ENCODE measurements at regions not wholly inside any gene's neighbourhood (a gene's known extent, or its start where the extent isn't known, plus 50 kb on each side); places are given as distances from the start of the nearest gene placed in this dataset.
"Not testable (repeated sequence)": the region's sequence is repeated elsewhere in the genome, so short reads cannot be mapped to it uniquely, and the experiment has no call there.

- H3K4me3 Mint-ChIP-seq: no peak overlapping the region
- no peaks in the 10 kb centered on the region for H3K27me3 Mint-ChIP-seq
- intact Hi-C loops (cut with micrococcal nuclease): no loop called here
- ATAC-seq (ENCODE audit: low read depth): no peak
- peaks cover 2% of the 10 kb centered on the region for H3K9me3 Mint-ChIP-seq
- no peak for TF ChIP-seq CTCF (IDR thresholded peaks at IDR 0.05)
- DNase-seq: no peak
- no peaks in the 10 kb centered on the region for H3K36me3 Mint-ChIP-seq (ENCODE audit: low read depth)
- H3K27ac Mint-ChIP-seq: no peak overlapping the region
- ChIA-PET POLR2A (no interaction called here), CTCF (no interaction called here)
- H3K4me1 Mint-ChIP-seq: no peaks in the 10 kb centered on the region
Observed at GRCh38 chr9:104319685-104320084, 184.4 kb upstream of the OR13F1 start.

DNA sequence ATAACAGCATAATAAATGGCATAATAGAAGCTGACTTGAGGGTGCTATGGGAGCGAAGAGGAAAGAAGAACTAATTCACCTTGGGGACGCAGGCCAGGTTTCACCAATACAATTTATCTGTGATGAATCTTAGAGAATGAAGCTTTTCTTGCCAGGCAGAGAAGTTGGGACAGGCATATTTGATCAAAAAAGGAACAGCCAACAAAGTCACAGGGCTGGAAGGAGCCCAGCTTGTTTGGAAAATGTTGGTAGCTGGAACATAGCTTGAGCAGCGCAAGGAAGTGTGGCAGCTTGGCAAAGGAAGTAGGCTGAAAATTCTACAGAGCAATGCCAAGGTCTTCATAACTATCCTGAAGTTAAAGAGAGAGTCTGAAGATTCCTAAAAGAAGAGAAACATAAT, 181.5 kb upstream of the OR13F1 start:
- ChIA-PET CTCF (no interaction called here), POLR2A (no interaction called here)
- ATAC-seq (ENCODE audit: low read depth): no peak

DNA sequence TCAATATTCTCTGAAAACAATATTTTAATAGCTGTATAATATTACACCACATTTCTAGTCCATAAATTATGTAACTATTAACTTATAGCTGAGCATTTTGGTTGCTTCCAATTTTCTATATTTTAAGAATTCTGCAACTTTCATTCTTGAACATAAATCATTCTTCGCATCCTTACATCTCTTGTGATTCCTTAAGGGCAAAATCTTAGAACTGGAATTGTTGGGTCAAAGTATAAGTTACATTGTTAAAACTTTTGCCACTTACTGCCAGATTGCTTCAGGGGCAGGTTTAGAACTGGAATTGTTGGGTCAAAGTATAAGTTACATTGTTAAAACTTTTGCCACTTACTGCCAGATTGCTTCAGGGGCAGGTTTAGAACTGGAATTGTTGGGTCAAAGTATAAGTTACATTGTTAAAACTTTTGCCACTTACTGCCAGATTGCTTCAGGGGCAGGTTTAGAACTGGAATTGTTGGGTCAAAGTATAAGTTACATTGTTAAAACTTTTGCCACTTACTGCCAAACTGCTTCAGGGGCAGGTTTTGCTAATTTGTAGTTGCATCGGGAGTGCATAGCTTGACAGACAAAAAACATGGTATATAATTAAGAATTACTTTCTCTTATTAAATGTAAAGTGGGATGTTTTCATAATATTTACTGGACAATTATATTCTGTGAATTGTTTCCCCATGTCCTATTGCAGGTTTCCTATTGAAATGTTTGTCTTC, 179.9 kb upstream of the OR13F1 start:
- POLR2A ChIA-PET; H3K27me3 Mint-ChIP-seq; H3K4me3 Mint-ChIP-seq; intact Hi-C loops (cut with micrococcal nuclease); CTCF ChIA-PET; DNase-seq; H3K4me1 Mint-ChIP-seq; ATAC-seq (ENCODE audit: low read depth); H3K9me3 Mint-ChIP-seq; H3K36me3 Mint-ChIP-seq (ENCODE audit: low read depth); H3K27ac Mint-ChIP-seq: not testable (repeated sequence)

More for the DNA sequence above, 181.5 kb upstream of the OR13F1 start:
- Mint-ChIP-seq H3K9me3 (no peaks in the 10 kb centered on the region), H3K36me3 (ENCODE audit: low read depth) (no peaks in the 10 kb centered on the region), H3K4me3 (no peak overlapping the region), H3K27me3 (no peaks in the 10 kb centered on the region), H3K27ac (no peak overlapping the region), H3K4me1 (no peaks in the 10 kb centered on the region)
- no peak for DNase-seq
- intact Hi-C loops (cut with micrococcal nuclease): no loop called here
- TF ChIP-seq CTCF (IDR thresholded peaks at IDR 0.05): no peak

GRCh38 chr9:104326912-104327311, 177.2 kb upstream of the OR13F1 start:
- no peaks in the 10 kb centered on the region for H3K9me3 Mint-ChIP-seq
- intact Hi-C loops (cut with micrococcal nuclease): no loop called here
- no peak overlapping the region for H3K27ac Mint-ChIP-seq
- DNase-seq: no peak
- no peak for ATAC-seq (ENCODE audit: low read depth)
- ChIA-PET POLR2A (no interaction called here), CTCF (no interaction called here)
- H3K4me3 Mint-ChIP-seq: no peak overlapping the region
- no peaks in the 10 kb centered on the region for H3K27me3 Mint-ChIP-seq
- TF ChIP-seq CTCF (IDR thresholded peaks at IDR 0.05): no peak
- no peaks in the 10 kb centered on the region for H3K4me1 Mint-ChIP-seq
- H3K36me3 Mint-ChIP-seq (ENCODE audit: low read depth): no peaks in the 10 kb centered on the region

GRCh38 chr9:104329245-104329644, 174.8 kb upstream of the OR13F1 start:
- H3K27ac Mint-ChIP-seq: no peak overlapping the region

More at GRCh38 chr9:104329245-104329644, 174.8 kb upstream of the OR13F1 start:
- Mint-ChIP-seq H3K9me3 (peaks cover 3% of the 10 kb centered on the region), H3K36me3 (ENCODE audit: low read depth) (no peaks in the 10 kb centered on the region), H3K27me3 (no peaks in the 10 kb centered on the region), H3K4me3 (no peak overlapping the region), H3K4me1 (no peaks in the 10 kb centered on the region)
- DNase-seq: no peak
- no peak for TF ChIP-seq CTCF (IDR thresholded peaks at IDR 0.05)
- intact Hi-C loops (cut with micrococcal nuclease): no loop called here
- no peak for ATAC-seq (ENCODE audit: low read depth)
- ChIA-PET CTCF (no interaction called here), POLR2A (no interaction called here)
